ENCODE measurements at regions not wholly inside any gene's neighbourhood (a gene's known extent, or its start where the extent isn't known, plus 50 kb on each side); places are given as distances from the start of the nearest gene placed in this dataset.

DNA sequence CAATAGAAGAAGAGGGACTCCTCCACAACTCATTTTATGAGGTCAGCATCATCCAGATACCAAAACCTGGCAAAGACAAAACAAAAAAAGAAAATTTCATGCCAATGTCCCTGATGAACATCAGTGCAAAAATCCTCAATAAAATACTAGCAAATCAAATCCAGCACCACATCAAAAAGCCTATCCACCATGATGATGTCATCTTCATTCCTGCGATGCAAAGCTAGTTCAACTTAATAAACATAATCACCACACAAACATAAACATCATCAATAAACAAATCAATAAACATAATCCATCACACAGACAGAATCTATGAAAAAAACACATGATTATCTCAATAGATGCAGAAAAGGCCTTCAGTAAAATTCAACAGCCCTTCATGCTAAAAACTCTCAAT lies 342.1 kb downstream of the RSL24D1 start:
- Histone ChIP-seq H3K4me3 (ENCODE audit: low read length, poor library complexity, severe bottlenecking) (no peak overlapping the region), H4K20me1 (ENCODE audit: insufficient read depth, low read length, poor library complexity, severe bottlenecking) (no peaks in the 10 kb centered on the region), H3F3A (ENCODE audit: low read depth) (no peaks in the 10 kb centered on the region), H3K27me3 (ENCODE audit: insufficient read depth, low read length, poor library complexity, severe bottlenecking) (no peaks in the 10 kb centered on the region), H3K79me2 (ENCODE audit: insufficient read depth, low read length) (no peaks in the 10 kb centered on the region), H3K4me1 (ENCODE audit: insufficient read depth, low read length, poor library complexity, severe bottlenecking) (no peaks in the 10 kb centered on the region), H3K36me3 (ENCODE audit: insufficient read depth, low read length) (no peaks in the 10 kb centered on the region), H3K9me3 (ENCODE audit: insufficient read depth, low read depth, low read length) (peaks cover 13% of the 10 kb centered on the region; the same call in 1 of the 2 replicates), H2AFZ (ENCODE audit: low read length) (no peak overlapping the region), H3K9me2 (replicated peaks; ENCODE audit: low read depth, low read length) (no peaks in the 10 kb centered on the region), H3K4me2 (ENCODE audit: low read depth, low read length, poor library complexity, severe bottlenecking) (no peak overlapping the region), H3K9ac (ENCODE audit: low read depth, low read length, poor library complexity, severe bottlenecking) (no peak overlapping the region)
- TF ChIP-seq CTCF (conservative IDR thresholded peaks at IDR 0.05; ENCODE audit: low read length) (no peak), EZH2phosphoT487 (IDR thresholded peaks at IDR 0.05; ENCODE audit: borderline replicate concordance) (no peak)

DNA sequence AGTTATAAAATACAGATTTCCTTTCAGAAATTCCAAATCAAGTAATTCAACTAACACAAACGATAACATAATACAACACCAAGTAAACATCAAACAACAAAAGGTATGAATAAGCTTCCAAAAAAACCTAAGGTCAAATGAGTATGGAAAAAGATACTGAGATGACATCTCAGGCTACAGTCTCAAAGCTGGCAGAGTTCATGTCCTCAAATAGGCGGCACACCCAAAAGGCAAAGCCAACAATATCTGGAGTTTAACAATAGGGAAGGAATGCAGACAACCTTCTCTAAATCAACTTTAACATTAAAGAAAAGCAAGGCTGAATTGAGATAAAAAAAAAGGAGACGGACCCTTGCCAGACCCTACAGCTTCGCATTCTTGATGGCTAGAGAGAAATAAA lies 346.6 kb downstream of the RSL24D1 start:
- H3K79me2 ChIP-seq (ENCODE audit: insufficient read depth, low read length): no peaks in the 10 kb centered on the region
- H3K9me3 ChIP-seq (ENCODE audit: insufficient read depth, low read depth, low read length): no peaks in the 10 kb centered on the region; the same call in 1 of the 2 replicates
- H2AFZ ChIP-seq (ENCODE audit: low read length): no peak overlapping the region
- no peak overlapping the region for H3K9ac ChIP-seq (ENCODE audit: low read depth, low read length, poor library complexity, severe bottlenecking)
- H3K36me3 ChIP-seq (ENCODE audit: insufficient read depth, low read length): no peaks in the 10 kb centered on the region
- no peak overlapping the region for H3K4me2 ChIP-seq (ENCODE audit: low read depth, low read length, poor library complexity, severe bottlenecking)
- no peaks in the 10 kb centered on the region for H3K27me3 ChIP-seq (ENCODE audit: insufficient read depth, low read length, poor library complexity, severe bottlenecking)
- no peaks in the 10 kb centered on the region for H3F3A ChIP-seq (ENCODE audit: low read depth)
- no peaks in the 10 kb centered on the region for H3K9me2 ChIP-seq (replicated peaks; ENCODE audit: low read depth, low read length)
- TF ChIP-seq EZH2phosphoT487 (IDR thresholded peaks at IDR 0.05; ENCODE audit: borderline replicate concordance): no peak
- TF ChIP-seq CTCF (conservative IDR thresholded peaks at IDR 0.05; ENCODE audit: low read length): no peak
- H3K4me1 ChIP-seq (ENCODE audit: insufficient read depth, low read length, poor library complexity, severe bottlenecking): peaks cover 10% of the 10 kb centered on the region
- no peak overlapping the region for H3K4me3 ChIP-seq (ENCODE audit: low read length, poor library complexity, severe bottlenecking)
- H4K20me1 ChIP-seq (ENCODE audit: insufficient read depth, low read length, poor library complexity, severe bottlenecking): no peaks in the 10 kb centered on the region

- no peaks in the 10 kb centered on the region for H4K20me1 ChIP-seq (ENCODE audit: insufficient read depth, low read length, poor library complexity, severe bottlenecking)
- H3F3A ChIP-seq (ENCODE audit: low read depth): no peaks in the 10 kb centered on the region
- H3K4me3 ChIP-seq (ENCODE audit: low read length, poor library complexity, severe bottlenecking): no peak overlapping the region
- no peak overlapping the region for H3K4me2 ChIP-seq (ENCODE audit: low read depth, low read length, poor library complexity, severe bottlenecking)
- TF ChIP-seq EZH2phosphoT487 (IDR thresholded peaks at IDR 0.05; ENCODE audit: borderline replicate concordance) (no peak), CTCF (conservative IDR thresholded peaks at IDR 0.05; ENCODE audit: low read length) (no peak)
- H3K4me1 ChIP-seq (ENCODE audit: insufficient read depth, low read length, poor library complexity, severe bottlenecking): peaks cover 7% of the 10 kb centered on the region
- no peak overlapping the region for H3K9ac ChIP-seq (ENCODE audit: low read depth, low read length, poor library complexity, severe bottlenecking)
- H3K27me3 ChIP-seq (ENCODE audit: insufficient read depth, low read length, poor library complexity, severe bottlenecking): no peaks in the 10 kb centered on the region
- no peaks in the 10 kb centered on the region for H3K9me3 ChIP-seq (ENCODE audit: insufficient read depth, low read depth, low read length)
- H3K79me2 ChIP-seq (ENCODE audit: insufficient read depth, low read length): no peaks in the 10 kb centered on the region
- no peaks in the 10 kb centered on the region for H3K9me2 ChIP-seq (replicated peaks; ENCODE audit: low read depth, low read length)
- no peaks in the 10 kb centered on the region for H3K36me3 ChIP-seq (ENCODE audit: insufficient read depth, low read length)
- H2AFZ ChIP-seq (ENCODE audit: low read length): no peak overlapping the region
These were observed 353.7 kb downstream of the RSL24D1 start for GRCh38 chr15:54843006-54843405.

Measured in Loucy (cell line).